Mucosa of descending colon (tissue), 3 donors: ENCODE measurements at regions not wholly inside any gene's neighbourhood (a gene's known extent, or its start where the extent isn't known, plus 50 kb on each side); places are given as distances from the start of the nearest gene placed in this dataset.

Experiments
- ATAC-seq: fragments of 200-7000 bp; cut with Tn5 transposase; one replicate; pipeline ENCODE4 v1.9.1; 2020; ENCODE audit warnings: mild to moderate bottlenecking, moderate library complexity
- DNase-seq, 3 donors: peaks; one replicate each; pipeline ENCODE4 v3.0.0-alpha.2; 2020
- H3K36me3 ChIP-seq: fragments of 200-600 bp; one replicate; pipeline ENCODE4 v1.8.0; 2021; ENCODE audit warnings: low read depth, mild to moderate bottlenecking
- H3K4me1 ChIP-seq: fragments of 200-600 bp; one replicate; pipeline ENCODE4 v1.8.0; 2021; ENCODE audit warnings: low read depth, mild to moderate bottlenecking
- H3K4me3 ChIP-seq: fragments of 200-600 bp; one replicate; pipeline ENCODE4 v1.8.0; 2021; ENCODE audit warnings: mild to moderate bottlenecking
- H3K9me3 ChIP-seq: fragments of 200-600 bp; one replicate; pipeline ENCODE4 v1.8.0; 2021; ENCODE audit warnings: mild to moderate bottlenecking
- CTCF ChIP-seq: fragments of 200-600 bp; IDR thresholded peaks from one replicate; pipeline ENCODE4 v1.8.0; 2022; ENCODE audit warnings: antibody characterized with exemption, mild to moderate bottlenecking
- intact Hi-C, 2 donors: fragments of 100-400 bp; cut with DNase I in 1 of 2; cut with micrococcal nuclease in 1 of 2; formaldehyde crosslinking; loops; one replicate each; pipeline versions ENCODE4 v1.11.0 to v1.11.1; 2022; cut with DNase I, micrococcal nuclease
- donor health status: DM: no; HTN: no; CAD: no; lungs with moderate emphysema.
- donor health status: DM: no; HTN: no; CAD: no.
- donor health status: DM: no; HTN: yes; CAD: no.

- intact Hi-C loops = loop anchor here in 1 of 2 donors (10.0 kb wide), 1 partner anchor 163 kb away; the partner anchor contains the start of gene PLPP3
- ATAC-seq = no peak
- no peak for TF ChIP-seq CTCF
Measured at GRCh38 chr1:56411484-56412180, 167.7 kb downstream of the PLPP3 start.

GRCh38 chr1:56411021-56411420 is 168.3 kb downstream of the PLPP3 start:
- DNase-seq (no peak), ATAC-seq (peak; percentile 50)
- no peaks in the 10 kb centered on the region for H3K4me1 ChIP-seq
- intact Hi-C loops = loop anchor here in 1 of 2 donors (10.0 kb wide), 1 partner anchor 164 kb away; the partner anchor contains the start of gene PLPP3
- H3K4me3 ChIP-seq = no peak overlapping the region
- no peaks in the 10 kb centered on the region for H3K9me3 ChIP-seq
- H3K36me3 ChIP-seq = no peaks in the 10 kb centered on the region
- TF ChIP-seq CTCF = no peak

More at GRCh38 chr1:56411484-56412180, 167.7 kb downstream of the PLPP3 start:
- no peak for DNase-seq
- Histone ChIP-seq H3K9me3 (no peaks in the 10 kb centered on the region), H3K4me3 (no peak overlapping the region), H3K36me3 (no peaks in the 10 kb centered on the region), H3K4me1 (no peaks in the 10 kb centered on the region)

- ATAC-seq (peak; percentile 27), DNase-seq (no peak)
- TF ChIP-seq CTCF = no peak
- no peaks in the 10 kb centered on the region for H3K36me3 ChIP-seq
- no peaks in the 10 kb centered on the region for H3K9me3 ChIP-seq
- H3K4me1 ChIP-seq = no peaks in the 10 kb centered on the region
- H3K4me3 ChIP-seq = no peak overlapping the region
- intact Hi-C loops = loop anchor here in 1 of 2 donors (10.0 kb wide), 1 partner anchor 164 kb away; the partner anchor contains the start of gene PLPP3
Measured at GRCh38 chr1:56410405-56410804, 169.0 kb downstream of the PLPP3 start.

- H3K4me3 ChIP-seq = no peak overlapping the region
- intact Hi-C loops = no loop called here
- H3K9me3 ChIP-seq = no peaks in the 10 kb centered on the region
- H3K36me3 ChIP-seq = no peaks in the 10 kb centered on the region
- ATAC-seq (peak; percentile 92), DNase-seq (peak in 2 of 3 donors; percentile 77 to 84)
- H3K4me1 ChIP-seq = no peaks in the 10 kb centered on the region
- TF ChIP-seq CTCF = peak; percentile 40
Measured at GRCh38 chr1:56409112-56409691, 170.2 kb downstream of the PLPP3 start.

- H3K9me3 ChIP-seq = no peaks in the 10 kb centered on the region
- intact Hi-C loops = no loop called here
- TF ChIP-seq CTCF = no peak
- DNase-seq = no peak
- ATAC-seq = no peak
- H3K4me3 ChIP-seq = no peak overlapping the region
- no peaks in the 10 kb centered on the region for H3K4me1 ChIP-seq
- H3K36me3 ChIP-seq = no peaks in the 10 kb centered on the region
Measured at GRCh38 chr1:56406821-56407220, 172.5 kb downstream of the PLPP3 start.
